ENCODE measurements at regions not wholly inside any gene's neighbourhood (a gene's known extent, or its start where the extent isn't known, plus 50 kb on each side); places are given as distances from the start of the nearest gene placed in this dataset.

DNA sequence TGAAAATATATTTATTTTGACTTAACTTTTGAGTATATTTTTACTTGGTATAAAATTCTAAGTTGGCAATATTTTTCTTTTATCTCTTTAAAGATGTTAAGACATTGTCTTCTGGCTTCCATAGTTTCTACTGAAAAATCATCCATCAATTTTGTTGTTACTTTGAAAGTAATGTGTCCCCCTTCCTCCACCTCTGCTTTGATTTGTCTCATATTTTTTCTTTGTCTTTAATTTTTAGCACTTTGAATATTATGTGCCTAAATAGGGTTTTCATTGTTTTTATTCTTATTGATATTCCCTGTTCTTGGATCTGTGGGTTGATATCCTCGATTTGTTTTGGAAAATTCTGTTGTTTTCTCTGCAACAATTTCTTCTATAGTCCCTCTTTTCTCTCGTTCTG lies 157.4 kb downstream of the CD47 start:
- TF ChIP-seq, protein P1, sequence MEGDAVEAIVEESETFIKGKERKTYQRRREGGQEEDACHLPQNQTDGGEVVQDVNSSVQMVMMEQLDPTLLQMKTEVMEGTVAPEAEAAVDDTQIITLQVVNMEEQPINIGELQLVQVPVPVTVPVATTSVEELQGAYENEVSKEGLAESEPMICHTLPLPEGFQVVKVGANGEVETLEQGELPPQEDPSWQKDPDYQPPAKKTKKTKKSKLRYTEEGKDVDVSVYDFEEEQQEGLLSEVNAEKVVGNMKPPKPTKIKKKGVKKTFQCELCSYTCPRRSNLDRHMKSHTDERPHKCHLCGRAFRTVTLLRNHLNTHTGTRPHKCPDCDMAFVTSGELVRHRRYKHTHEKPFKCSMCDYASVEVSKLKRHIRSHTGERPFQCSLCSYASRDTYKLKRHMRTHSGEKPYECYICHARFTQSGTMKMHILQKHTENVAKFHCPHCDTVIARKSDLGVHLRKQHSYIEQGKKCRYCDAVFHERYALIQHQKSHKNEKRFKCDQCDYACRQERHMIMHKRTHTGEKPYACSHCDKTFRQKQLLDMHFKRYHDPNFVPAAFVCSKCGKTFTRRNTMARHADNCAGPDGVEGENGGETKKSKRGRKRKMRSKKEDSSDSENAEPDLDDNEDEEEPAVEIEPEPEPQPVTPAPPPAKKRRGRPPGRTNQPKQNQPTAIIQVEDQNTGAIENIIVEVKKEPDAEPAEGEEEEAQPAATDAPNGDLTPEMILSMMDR (IDR thresholded peaks at IDR 0.05): no peak
- TF ChIP-seq POLR2A (IDR thresholded peaks at IDR 0.05): no peak
